Chondrocyte (in vitro differentiated cells): ENCODE measurements at regions not wholly inside any gene's neighbourhood (a gene's known extent, or its start where the extent isn't known, plus 50 kb on each side); places are given as distances from the start of the nearest gene placed in this dataset.

ENCODE experiments used
- DNase-seq: peaks from one replicate; pipeline ENCODE4 v3.0.0; 2021; ENCODE audit warnings: mixed read lengths, low spot score
- H3K27ac Mint-ChIP-seq: one replicate; pipeline ENCODE4 v1.8.0; 2021; ENCODE audit warnings: mild to moderate bottlenecking, moderate library complexity, mixed read lengths; ENCODE audit not compliant: unreplicated experiment
- H3K27me3 Mint-ChIP-seq: 2 replicates; pipeline ENCODE4 v1.8.0; 2021; ENCODE audit warnings: low read depth, mixed read lengths
- H3K36me3 Mint-ChIP-seq: 2 replicates; pipeline ENCODE4 v1.8.0; 2021; ENCODE audit warnings: low read depth, mixed read lengths
- H3K4me1 Mint-ChIP-seq: 2 replicates; pipeline ENCODE4 v1.8.0; 2021; ENCODE audit warnings: low read depth, mild to moderate bottlenecking, mixed read lengths
- H3K4me3 Mint-ChIP-seq: one replicate; pipeline ENCODE4 v1.8.0; 2021; ENCODE audit warnings: mild to moderate bottlenecking, moderate library complexity, mixed read lengths; ENCODE audit not compliant: unreplicated experiment
- H3K9me3 Mint-ChIP-seq: 2 replicates; pipeline ENCODE4 v1.8.0; 2021; ENCODE audit warnings: low read depth, mixed read lengths
- CTCF ChIP-seq: fragments of 200-600 bp; sonication (generic); IDR thresholded peaks from 2 replicates; pipeline ENCODE4 v1.5.0; 2021; ENCODE audit warnings: antibody characterized with exemption, mild to moderate bottlenecking, moderate library complexity

- no peak overlapping the region for H3K4me3 Mint-ChIP-seq
- H3K4me1 Mint-ChIP-seq: no peaks in the 10 kb centered on the region
- no peak for DNase-seq
- H3K36me3 Mint-ChIP-seq: no peaks in the 10 kb centered on the region
- H3K27ac Mint-ChIP-seq: no peak overlapping the region
- H3K9me3 Mint-ChIP-seq: peaks cover 58% of the 10 kb centered on the region
- no peaks in the 10 kb centered on the region for H3K27me3 Mint-ChIP-seq
- TF ChIP-seq CTCF: no peak
Measured at GRCh38 chr1:4298361-4299083, 355.9 kb upstream of the AJAP1 start.

- Mint-ChIP-seq H3K9me3 (peaks cover 55% of the 10 kb centered on the region), H3K27me3 (no peaks in the 10 kb centered on the region), H3K36me3 (no peaks in the 10 kb centered on the region), H3K27ac (no peak overlapping the region), H3K4me1 (no peaks in the 10 kb centered on the region), H3K4me3 (no peak overlapping the region)
- TF ChIP-seq CTCF: no peak
- DNase-seq: no peak
Measured at GRCh38 chr1:4301007-4301406, 353.4 kb upstream of the AJAP1 start.

GRCh38 chr1:4303303-4303702 lies 351.1 kb upstream of the AJAP1 start:
- Mint-ChIP-seq H3K27ac (no peak overlapping the region), H3K4me1 (no peaks in the 10 kb centered on the region), H3K36me3 (no peaks in the 10 kb centered on the region), H3K9me3 (peaks cover 58% of the 10 kb centered on the region), H3K4me3 (no peak overlapping the region), H3K27me3 (no peaks in the 10 kb centered on the region)
- DNase-seq: no peak
- no peak for TF ChIP-seq CTCF

GRCh38 chr1:4305526-4306301 lies 348.7 kb upstream of the AJAP1 start:
- DNase-seq: no peak
- no peak overlapping the region for H3K4me3 Mint-ChIP-seq
- no peak overlapping the region for H3K27ac Mint-ChIP-seq
- H3K36me3 Mint-ChIP-seq: no peaks in the 10 kb centered on the region
- H3K9me3 Mint-ChIP-seq: peaks cover 56% of the 10 kb centered on the region
- TF ChIP-seq CTCF: no peak
- no peaks in the 10 kb centered on the region for H3K27me3 Mint-ChIP-seq
- no peaks in the 10 kb centered on the region for H3K4me1 Mint-ChIP-seq

GRCh38 chr1:4306559-4307467 lies 347.6 kb upstream of the AJAP1 start:
- Mint-ChIP-seq H3K4me3 (no peak overlapping the region), H3K4me1 (no peaks in the 10 kb centered on the region), H3K36me3 (no peaks in the 10 kb centered on the region), H3K9me3 (peaks cover 57% of the 10 kb centered on the region), H3K27ac (no peak overlapping the region), H3K27me3 (no peaks in the 10 kb centered on the region)
- no peak for DNase-seq
- no peak for TF ChIP-seq CTCF
